ENCODE measurements at regions not wholly inside any gene's neighbourhood (a gene's known extent, or its start where the extent isn't known, plus 50 kb on each side); places are given as distances from the start of the nearest gene placed in this dataset.

DNA sequence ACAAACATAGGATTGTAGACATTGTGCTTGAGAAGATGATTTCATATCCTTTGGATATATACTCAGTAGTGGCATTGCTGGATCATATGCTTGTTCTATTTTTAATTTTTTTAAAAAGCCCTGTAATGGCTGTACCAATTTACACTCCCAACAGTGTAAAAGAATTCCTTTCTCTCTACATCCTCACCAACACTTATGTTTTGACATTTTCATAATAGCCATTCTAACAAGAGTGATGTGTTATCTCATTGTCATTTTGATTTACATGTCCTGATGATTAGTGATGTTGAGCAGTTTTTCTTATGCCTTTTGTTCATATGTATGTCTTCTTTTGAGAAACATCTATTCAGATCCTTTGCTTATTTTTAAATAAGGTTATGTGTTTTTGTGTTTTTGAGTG is 1039.2 kb upstream of the GOT2 start:
- TF ChIP-seq POLR2A (IDR thresholded peaks at IDR 0.05), result no peak
- TF ChIP-seq, protein P1, sequence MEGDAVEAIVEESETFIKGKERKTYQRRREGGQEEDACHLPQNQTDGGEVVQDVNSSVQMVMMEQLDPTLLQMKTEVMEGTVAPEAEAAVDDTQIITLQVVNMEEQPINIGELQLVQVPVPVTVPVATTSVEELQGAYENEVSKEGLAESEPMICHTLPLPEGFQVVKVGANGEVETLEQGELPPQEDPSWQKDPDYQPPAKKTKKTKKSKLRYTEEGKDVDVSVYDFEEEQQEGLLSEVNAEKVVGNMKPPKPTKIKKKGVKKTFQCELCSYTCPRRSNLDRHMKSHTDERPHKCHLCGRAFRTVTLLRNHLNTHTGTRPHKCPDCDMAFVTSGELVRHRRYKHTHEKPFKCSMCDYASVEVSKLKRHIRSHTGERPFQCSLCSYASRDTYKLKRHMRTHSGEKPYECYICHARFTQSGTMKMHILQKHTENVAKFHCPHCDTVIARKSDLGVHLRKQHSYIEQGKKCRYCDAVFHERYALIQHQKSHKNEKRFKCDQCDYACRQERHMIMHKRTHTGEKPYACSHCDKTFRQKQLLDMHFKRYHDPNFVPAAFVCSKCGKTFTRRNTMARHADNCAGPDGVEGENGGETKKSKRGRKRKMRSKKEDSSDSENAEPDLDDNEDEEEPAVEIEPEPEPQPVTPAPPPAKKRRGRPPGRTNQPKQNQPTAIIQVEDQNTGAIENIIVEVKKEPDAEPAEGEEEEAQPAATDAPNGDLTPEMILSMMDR (IDR thresholded peaks at IDR 0.05), result no peak
